ENCODE measurements at regions not wholly inside any gene's neighbourhood (a gene's known extent, or its start where the extent isn't known, plus 50 kb on each side); places are given as distances from the start of the nearest gene placed in this dataset.

DNA sequence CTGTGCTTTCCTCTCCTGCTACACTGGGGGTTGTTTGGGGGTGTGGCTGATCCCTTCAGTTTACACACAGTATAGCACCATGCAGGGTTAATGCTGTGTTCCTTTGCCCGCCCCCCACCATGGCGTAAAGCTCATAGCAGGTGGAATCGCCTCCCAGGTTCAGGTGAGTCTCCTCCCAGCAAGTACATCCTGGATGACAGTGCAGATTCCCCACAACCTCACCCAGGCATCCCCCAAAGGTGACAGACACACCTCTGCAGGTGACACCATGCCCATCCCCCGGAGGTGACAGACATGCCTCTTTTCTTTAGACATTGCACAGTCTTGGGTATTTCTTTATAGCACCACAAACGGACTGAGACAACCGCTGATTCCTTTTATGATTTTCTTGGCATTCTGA, 343.7 kb downstream of the BRD1 start:
- TF ChIP-seq, protein P1, sequence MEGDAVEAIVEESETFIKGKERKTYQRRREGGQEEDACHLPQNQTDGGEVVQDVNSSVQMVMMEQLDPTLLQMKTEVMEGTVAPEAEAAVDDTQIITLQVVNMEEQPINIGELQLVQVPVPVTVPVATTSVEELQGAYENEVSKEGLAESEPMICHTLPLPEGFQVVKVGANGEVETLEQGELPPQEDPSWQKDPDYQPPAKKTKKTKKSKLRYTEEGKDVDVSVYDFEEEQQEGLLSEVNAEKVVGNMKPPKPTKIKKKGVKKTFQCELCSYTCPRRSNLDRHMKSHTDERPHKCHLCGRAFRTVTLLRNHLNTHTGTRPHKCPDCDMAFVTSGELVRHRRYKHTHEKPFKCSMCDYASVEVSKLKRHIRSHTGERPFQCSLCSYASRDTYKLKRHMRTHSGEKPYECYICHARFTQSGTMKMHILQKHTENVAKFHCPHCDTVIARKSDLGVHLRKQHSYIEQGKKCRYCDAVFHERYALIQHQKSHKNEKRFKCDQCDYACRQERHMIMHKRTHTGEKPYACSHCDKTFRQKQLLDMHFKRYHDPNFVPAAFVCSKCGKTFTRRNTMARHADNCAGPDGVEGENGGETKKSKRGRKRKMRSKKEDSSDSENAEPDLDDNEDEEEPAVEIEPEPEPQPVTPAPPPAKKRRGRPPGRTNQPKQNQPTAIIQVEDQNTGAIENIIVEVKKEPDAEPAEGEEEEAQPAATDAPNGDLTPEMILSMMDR (IDR thresholded peaks at IDR 0.05): no peak
- TF ChIP-seq ZFX (IDR thresholded peaks at IDR 0.05; ENCODE audit: borderline replicate concordance): no peak
